ENCODE measurements at regions not wholly inside any gene's neighbourhood (a gene's known extent, or its start where the extent isn't known, plus 50 kb on each side); places are given as distances from the start of the nearest gene placed in this dataset.

DNA sequence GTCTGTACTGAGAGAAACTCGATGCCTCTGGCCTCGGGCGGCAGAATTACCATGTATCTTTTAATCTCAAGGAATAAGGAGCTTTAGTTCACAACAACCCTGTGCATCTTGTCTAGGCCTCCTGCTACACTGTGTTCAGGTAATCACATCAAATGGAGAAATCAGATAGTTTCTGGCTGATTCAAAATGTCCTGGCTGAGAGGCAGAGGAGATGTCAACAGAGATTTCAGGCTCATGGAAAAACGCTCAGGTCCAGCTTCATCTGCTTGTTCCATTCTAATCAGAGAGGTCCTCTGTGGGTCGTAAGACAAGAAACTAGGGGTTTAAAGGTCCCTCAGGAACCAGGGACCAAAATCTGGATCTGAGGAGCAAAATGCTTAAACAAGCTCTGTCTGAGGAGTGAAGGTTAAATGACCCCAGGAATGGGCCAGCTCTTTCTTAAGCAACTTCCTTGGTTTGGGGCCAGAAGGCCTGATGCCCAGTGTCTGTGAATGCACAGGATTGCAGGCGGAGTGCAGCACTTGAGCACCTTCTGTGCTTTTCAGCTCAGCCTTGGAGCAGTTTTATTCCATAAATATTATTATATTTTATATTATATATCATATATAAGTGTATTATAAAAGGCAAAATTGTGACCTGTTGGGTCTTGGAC lies 170.2 kb upstream of the PRICKLE1 start:
- WGBS, 2 donors = 61 to 75% methylated on average over 6 of the region's 6 CpGs
- Histone ChIP-seq H3K9me3 (no peaks in the 10 kb centered on the region), H3K4me1 (peaks cover 0 to 12% of the 10 kb centered on the region in 2 donors), H3K27ac (no peak overlapping the region), H3K27me3 (no peaks in the 10 kb centered on the region), H3K4me3 (replicated peaks in 1 of 3) (no peak overlapping the region), H3K36me3 (no peaks in the 10 kb centered on the region)
- intact Hi-C loops (cut with DNase I) = no loop called here
- no peak for TF ChIP-seq CTCF (IDR thresholded peaks at IDR 0.05)
- DNase-seq = peak; percentile 73 to 78

GRCh38 chr12:42758806-42759205 lies 169.3 kb upstream of the PRICKLE1 start:
- DNase-seq = no peak
- 95 to 98% methylated on average over 4 of the region's 4 CpGs for WGBS, 2 donors

GRCh38 chr12:42757624-42758119 lies 168.1 kb upstream of the PRICKLE1 start:
- TF ChIP-seq POLR2A (IDR thresholded peaks at IDR 0.05) = no peak
- no peak for TF ChIP-seq CTCF (IDR thresholded peaks at IDR 0.05)
- H3K4me1 ChIP-seq = peaks cover 0 to 12% of the 10 kb centered on the region in 2 donors
- 80 to 87% methylated on average over 8 of the region's 8 CpGs for WGBS, 2 donors
- intact Hi-C loops (cut with DNase I) = no loop called here
- H3K36me3 ChIP-seq = no peaks in the 10 kb centered on the region
- DNase-seq = no peak
- H3K27ac ChIP-seq = no peak overlapping the region
- no peaks in the 10 kb centered on the region for H3K9me3 ChIP-seq
- no peak overlapping the region for H3K4me3 ChIP-seq (replicated peaks in 1 of 3)
- H3K27me3 ChIP-seq = no peaks in the 10 kb centered on the region

More at GRCh38 chr12:42758806-42759205, 169.3 kb upstream of the PRICKLE1 start:
- TF ChIP-seq POLR2A (IDR thresholded peaks at IDR 0.05) (no peak), CTCF (IDR thresholded peaks at IDR 0.05) (no peak)
- Histone ChIP-seq H3K27ac (no peak overlapping the region), H3K9me3 (no peaks in the 10 kb centered on the region), H3K36me3 (no peaks in the 10 kb centered on the region), H3K27me3 (no peaks in the 10 kb centered on the region), H3K4me1 (peaks cover 0 to 12% of the 10 kb centered on the region in 2 donors), H3K4me3 (replicated peaks in 1 of 3) (no peak overlapping the region)
- intact Hi-C loops (cut with DNase I) = no loop called here

DNA sequence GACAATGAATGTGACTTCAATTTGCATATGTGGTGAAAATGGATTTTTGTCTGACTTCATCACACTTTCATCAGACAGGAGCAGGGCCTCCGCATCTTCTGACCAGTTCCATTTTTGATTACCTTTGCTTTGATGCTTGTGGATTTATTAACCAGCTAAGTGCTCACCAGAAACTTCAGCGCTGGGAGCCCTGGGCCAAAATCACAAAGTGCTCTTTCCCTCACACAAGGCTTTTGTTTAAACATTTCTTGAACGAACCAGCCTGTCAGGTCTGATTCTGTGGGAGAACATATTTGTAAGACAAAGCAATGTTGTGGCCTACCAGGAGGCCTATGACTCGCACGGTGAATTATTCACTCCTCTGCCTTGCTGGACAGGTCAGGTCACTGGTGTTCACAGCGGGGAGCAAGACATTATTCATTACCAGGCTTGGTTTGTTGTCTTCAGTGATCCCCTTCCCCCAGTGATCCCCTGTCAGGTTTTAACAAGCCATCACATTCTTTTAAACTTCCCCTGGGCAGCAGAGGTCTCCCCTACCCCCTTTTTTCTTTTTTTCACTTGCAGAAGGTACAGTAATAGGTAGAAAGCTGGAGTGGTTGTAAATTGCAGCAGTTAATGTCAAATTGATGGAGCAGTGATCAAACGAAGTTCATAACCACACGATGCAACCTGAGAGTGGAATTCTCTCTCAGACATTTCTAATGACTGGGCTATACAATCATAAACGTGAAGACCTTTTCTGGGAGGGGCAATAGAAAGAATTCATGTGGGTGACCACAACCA lies 167.5 kb upstream of the PRICKLE1 start:
- H3K27ac ChIP-seq = no peak overlapping the region
- no peaks in the 10 kb centered on the region for H3K36me3 ChIP-seq
- H3K27me3 ChIP-seq = no peaks in the 10 kb centered on the region
- DNase-seq = no peak
- H3K4me1 ChIP-seq = peaks cover 0 to 12% of the 10 kb centered on the region in 2 donors
- 51 to 56% methylated on average over 9 of the region's 9 CpGs for WGBS, 2 donors
- no peaks in the 10 kb centered on the region for H3K9me3 ChIP-seq
- TF ChIP-seq CTCF (IDR thresholded peaks at IDR 0.05) (no peak), POLR2A (IDR thresholded peaks at IDR 0.05) (no peak)
- no peak overlapping the region for H3K4me3 ChIP-seq (replicated peaks in 1 of 3)
- intact Hi-C loops (cut with DNase I) = no loop called here

DNA sequence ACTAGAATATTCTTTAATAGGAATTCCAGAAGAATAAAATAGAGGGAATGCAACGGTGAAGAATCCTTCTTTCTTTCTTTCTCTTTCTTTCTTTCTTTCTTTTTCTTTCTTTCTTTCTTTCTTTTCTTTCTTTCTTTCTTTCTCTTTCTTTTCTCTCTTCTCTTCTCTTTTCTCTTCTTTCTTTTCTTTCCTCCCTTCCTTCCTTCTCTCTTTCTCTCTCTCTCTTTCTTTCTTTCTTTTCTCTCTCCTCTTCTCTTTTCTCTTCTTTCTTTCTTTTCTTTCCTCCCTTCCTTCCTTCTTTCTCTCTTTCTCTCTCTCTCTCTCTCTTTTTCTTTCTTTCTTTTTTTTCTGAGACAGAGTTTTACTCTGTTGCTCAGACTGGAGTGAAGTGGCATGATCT lies 160.8 kb upstream of the PRICKLE1 start:
- Histone ChIP-seq H3K4me3 (replicated peaks in 1 of 3) (no peak overlapping the region), H3K4me1 (no peaks in the 10 kb centered on the region), H3K9me3 (no peaks in the 10 kb centered on the region), H3K27ac (no peak overlapping the region), H3K27me3 (no peaks in the 10 kb centered on the region), H3K36me3 (no peaks in the 10 kb centered on the region)
- DNase-seq = no peak
- 85 to 88% methylated on average over 1 of the region's 1 CpG for WGBS, 2 donors
- intact Hi-C loops (cut with DNase I) = no loop called here
- TF ChIP-seq CTCF (IDR thresholded peaks at IDR 0.05) = no peak
- no peak for TF ChIP-seq POLR2A (IDR thresholded peaks at IDR 0.05)
